Motor neuron (in vitro differentiated cells): ENCODE measurements at regions not wholly inside any gene's neighbourhood (a gene's known extent, or its start where the extent isn't known, plus 50 kb on each side); places are given as distances from the start of the nearest gene placed in this dataset.
A peak's percentile ranks its signal among the peaks of the same experiment; 100 is the strongest.

ENCODE experiments used
- ATAC-seq, 8 experiments: fragments of 200-7000 bp; cut with Tn5 transposase; replicated peaks in 6 of 8; 2 replicates each; pipeline ENCODE4 v1.8.0; 2021; ENCODE audit warnings: mild to moderate bottlenecking in 8 of 8, moderate library complexity in 8 of 8
- H3K27ac ChIP-seq, 2 donors: fragments of 250-450 bp; sonication (Bioruptor Pico); 2 replicates each; pipeline ENCODE4 v1.9.0; 2021; ENCODE audit warnings: antibody characterized with exemption in 2 of 2, mild to moderate bottlenecking in 2 of 2, moderate library complexity in 1 of 2
- H3K4me1 ChIP-seq, 2 donors: fragments of 250-450 bp; sonication (Bioruptor Pico); replicated peaks in 1 of 2; 2 replicates each; pipeline ENCODE4 v1.6.1; 2021; ENCODE audit warnings: antibody characterized with exemption in 2 of 2, mild to moderate bottlenecking in 2 of 2, moderate library complexity in 1 of 2
- H3K4me3 ChIP-seq, 5 donors: fragments of 250-450 bp; sonication (Bioruptor Pico); 2 replicates each; pipeline ENCODE4 v1.9.0; 2021; ENCODE audit warnings: antibody characterized with exemption in 5 of 5, mild to moderate bottlenecking in 5 of 5, moderate library complexity in 4 of 5
- WGBS, 10 experiments: fragments of 450-650 bp; shearing (Covaris generic); methylation state at CpG; one replicate each; pipeline ENCODE4 v1.0.0; 2022; 5-methylcytosine and 5-hydroxymethylcytosine counted together
- in situ Hi-C, 9 experiments: fragments of 400-800 bp; cut with MboI; loops; one replicate each; pipeline ENCODE4 v1.15.0; 2021; ENCODE audit warnings: low sequenced_read_pairs in 9 of 9, low pct_unique_long_range_greater_than_20kb in 2 of 9; ENCODE audit not compliant: unreplicated experiment in 9 of 9

DNA sequence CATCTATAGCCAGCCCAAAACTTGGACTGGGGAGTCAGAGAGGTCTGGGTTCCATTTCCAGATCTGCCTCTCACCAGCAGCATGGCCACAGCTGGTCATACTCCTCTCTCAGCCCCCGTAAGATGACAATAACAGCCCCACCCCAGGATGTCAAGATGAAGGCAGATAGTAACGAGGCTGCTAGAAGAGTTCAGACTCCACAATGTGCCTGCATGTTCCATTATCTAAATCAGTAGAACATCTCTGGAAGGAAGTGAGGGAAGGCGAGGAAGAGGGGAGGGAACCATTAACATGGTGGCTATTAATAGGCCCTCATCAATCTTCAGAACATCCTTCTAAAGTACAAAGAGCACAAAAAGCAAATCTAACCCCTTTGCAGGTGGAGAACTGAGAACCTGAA, 98.0 kb upstream of the KCNG1 start:
- in situ Hi-C loops: no loop called here
- peaks cover 20 to 32% of the 10 kb centered on the region in 2 donors for H3K4me1 ChIP-seq
- WGBS, 10 experiments: 0 to 67% (median 13%) methylated on average over 1 to 2 of the region's 3 CpGs; no CpG with 5 or more reads in 3 of the 10 experiments
- peak overlapping the region in 1 of 2 donors; percentile 37 for H3K27ac ChIP-seq
- no peak overlapping the region for H3K4me3 ChIP-seq
- ATAC-seq: peak in 3 of 8 experiments; percentile 19 to 38 (median 31)

GRCh38 chr20:51120438-51120837, 97.5 kb upstream of the KCNG1 start:
- Histone ChIP-seq H3K27ac (peak overlapping the region in 1 of 2 donors; percentile 37), H3K4me3 (no peak overlapping the region), H3K4me1 (peaks cover 20 to 32% of the 10 kb centered on the region in 2 donors)
- no peak for ATAC-seq
- in situ Hi-C loops: no loop called here
- 0 to 100% (median 88%) methylated on average over 1 to 2 of the region's 3 CpGs; no CpG with 5 or more reads in 3 of the 10 experiments for WGBS, 10 experiments

GRCh38 chr20:51119914-51120313, 97.0 kb upstream of the KCNG1 start:
- H3K4me3 ChIP-seq: no peak overlapping the region
- peaks cover 20 to 32% of the 10 kb centered on the region in 2 donors for H3K4me1 ChIP-seq
- 40 to 100% (median 96%) methylated on average over 1 to 3 of the region's 3 CpGs; no CpG with 5 or more reads in 1 of the 10 experiments for WGBS, 10 experiments
- ATAC-seq: no peak
- H3K27ac ChIP-seq: no peak overlapping the region
- in situ Hi-C loops: no loop called here

GRCh38 chr20:51118985-51119527, 96.1 kb upstream of the KCNG1 start:
- no peak overlapping the region for H3K27ac ChIP-seq
- ATAC-seq: no peak
- in situ Hi-C loops: no loop called here
- WGBS, 10 experiments: 10 to 100% (median 89%) methylated on average over 1 to 4 of the region's 8 CpGs; no CpG with 5 or more reads in 3 of the 10 experiments
- no peak overlapping the region for H3K4me3 ChIP-seq
- peaks cover 20 to 32% of the 10 kb centered on the region in 2 donors for H3K4me1 ChIP-seq

- no peak overlapping the region for H3K4me3 ChIP-seq
- H3K4me1 ChIP-seq: peaks cover 20 to 30% of the 10 kb centered on the region in 2 donors
- no peak overlapping the region for H3K27ac ChIP-seq
- WGBS, 10 experiments: 0 to 100% (median 70%) methylated on average over 1 of the region's 2 CpGs; no CpG with 5 or more reads in 6 of the 10 experiments
- peak in 2 of 8 experiments; percentile 17 to 41 for ATAC-seq
- in situ Hi-C loops: no loop called here
Measured at GRCh38 chr20:51118216-51118615, 95.3 kb upstream of the KCNG1 start.

GRCh38 chr20:51116765-51117686, 94.1 kb upstream of the KCNG1 start:
- ATAC-seq: peak in 5 of 8 experiments; percentile 87 to 95 (median 94)
- no peak overlapping the region for H3K27ac ChIP-seq
- WGBS, 10 experiments: 0 to 93% (median 51%) methylated on average over 1 to 5 of the region's 9 CpGs
- H3K4me3 ChIP-seq: no peak overlapping the region
- in situ Hi-C loops: no loop called here
- H3K4me1 ChIP-seq: peaks cover 20 to 23% of the 10 kb centered on the region in 2 donors

DNA sequence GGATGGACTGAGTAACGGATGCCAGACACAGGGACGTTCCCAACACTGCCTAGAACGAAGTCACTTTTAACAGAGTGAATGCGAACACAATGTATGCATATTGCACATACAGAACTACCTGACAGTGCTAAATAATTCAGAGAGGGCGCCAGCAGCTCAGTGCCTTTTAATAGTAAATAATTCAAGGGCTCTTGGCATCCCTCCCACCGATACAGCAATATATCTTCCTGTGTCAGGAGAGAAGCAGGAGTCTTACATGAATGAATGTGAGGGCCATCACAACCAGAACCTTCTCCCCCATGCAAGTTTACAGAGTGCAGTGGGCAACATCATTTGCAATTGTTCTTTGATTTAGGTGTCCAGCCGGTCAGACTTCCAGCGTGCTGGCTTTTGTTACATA, 88.4 kb upstream of the KCNG1 start:
- 0 to 60% (median 24%) methylated on average over 1 to 7 of the region's 8 CpGs; no CpG with 5 or more reads in 2 of the 10 experiments for WGBS, 10 experiments
- ATAC-seq: peak in 5 of 8 experiments; percentile 91 to 94 (median 94)
- peaks cover 23 to 25% of the 10 kb centered on the region in 2 donors for H3K4me1 ChIP-seq
- H3K27ac ChIP-seq: no peak overlapping the region
- in situ Hi-C loops: no loop called here
- no peak overlapping the region for H3K4me3 ChIP-seq

DNA sequence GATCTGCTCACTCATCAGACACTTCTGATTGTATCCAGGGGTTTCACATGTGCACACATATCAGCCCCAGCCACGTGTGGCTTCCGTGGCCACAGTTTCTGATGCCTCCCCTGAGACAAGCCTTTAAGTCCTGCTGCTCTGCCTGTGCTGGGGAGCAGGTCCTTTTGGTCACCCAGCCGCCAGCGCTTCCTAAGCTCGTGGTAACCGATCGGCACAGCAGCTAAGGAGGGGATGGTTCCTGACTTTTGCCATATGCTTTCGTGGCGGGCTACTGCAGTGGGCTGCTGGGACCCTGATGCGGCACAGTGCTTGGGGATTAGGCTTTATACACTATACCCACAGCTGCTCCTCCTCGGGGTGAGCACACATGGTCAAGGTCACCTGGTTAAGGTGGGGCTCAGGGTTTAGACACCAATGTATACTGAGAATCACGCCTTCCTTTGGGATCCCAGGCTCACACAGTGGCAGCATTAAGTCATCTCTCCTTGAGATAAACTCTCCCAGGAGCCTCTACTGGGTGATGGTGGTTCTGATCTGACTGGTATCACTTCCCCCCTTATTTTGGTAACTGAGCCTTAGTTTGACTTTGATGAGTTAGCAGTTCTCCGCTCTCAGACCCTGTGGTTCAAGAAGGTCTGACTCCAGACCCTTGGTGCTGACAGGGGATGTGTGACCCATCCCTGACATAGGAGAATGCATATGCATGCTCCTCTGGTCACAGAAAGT, 85.9 kb upstream of the KCNG1 start:
- Histone ChIP-seq H3K27ac (no peak overlapping the region), H3K4me1 (peaks cover 42 to 43% of the 10 kb centered on the region in 2 donors), H3K4me3 (no peak overlapping the region)
- in situ Hi-C loops: no loop called here
- no peak for ATAC-seq
- 80 to 100% (median 96%) methylated on average over 1 to 2 of the region's 13 CpGs; no CpG with 5 or more reads in 6 of the 10 experiments for WGBS, 10 experiments

GRCh38 chr20:51106011-51106410, 83.1 kb upstream of the KCNG1 start:
- H3K27ac ChIP-seq: peak overlapping the region in 1 of 2 donors; percentile 61
- WGBS, 10 experiments: 44 to 93% (median 79%) methylated on average over 1 to 3 of the region's 3 CpGs; no CpG with 5 or more reads in 1 of the 10 experiments
- peaks cover 33 to 36% of the 10 kb centered on the region in 2 donors for H3K4me1 ChIP-seq
- in situ Hi-C loops: no loop called here
- peak in 4 of 8 experiments; percentile 29 to 90 (median 76) for ATAC-seq
- H3K4me3 ChIP-seq: no peak overlapping the region

GRCh38 chr20:51104960-51105920, 82.3 kb upstream of the KCNG1 start:
- peak in 5 of 8 experiments; percentile 83 to 91 (median 87) for ATAC-seq
- peak overlapping the region in 1 of 2 donors; percentile 61 for H3K27ac ChIP-seq
- in situ Hi-C loops: no loop called here

GRCh38 chr20:51100617-51101016, 77.7 kb upstream of the KCNG1 start:
- ATAC-seq: no peak
- in situ Hi-C loops: no loop called here
- WGBS, 10 experiments: 19 to 93% (median 74%) methylated on average over 1 to 2 of the region's 2 CpGs; no CpG with 5 or more reads in 4 of the 10 experiments
- no peak overlapping the region for H3K4me3 ChIP-seq
- peaks cover 38 to 46% of the 10 kb centered on the region in 2 donors for H3K4me1 ChIP-seq
- no peak overlapping the region for H3K27ac ChIP-seq

More at GRCh38 chr20:51104960-51105920, 82.3 kb upstream of the KCNG1 start:
- Histone ChIP-seq H3K4me1 (peaks cover 31 to 33% of the 10 kb centered on the region in 2 donors), H3K4me3 (no peak overlapping the region)
- 29 to 80% (median 35%) methylated on average over 1 to 6 of the region's 10 CpGs; no CpG with 5 or more reads in 1 of the 10 experiments for WGBS, 10 experiments
